Astrocyte (in vitro differentiated cells and primary cell): ENCODE measurements at regions not wholly inside any gene's neighbourhood (a gene's known extent, or its start where the extent isn't known, plus 50 kb on each side); places are given as distances from the start of the nearest gene placed in this dataset.
A peak's percentile ranks its signal among the peaks of the same experiment; 100 is the strongest.

Experiments
- DNase-seq: peaks from one replicate; pipeline ENCODE4 v3.0.0-alpha.2; 2010; ENCODE audit warnings: low read depth
- FAIRE-seq: peaks from 2 replicates; lab custom pipeline; 2011; peaks lifted over from hg19 to GRCh38; lab: Jason Lieb, UNC
- H2AFZ ChIP-seq: 2 replicates; pipeline ENCODE4 v1.6.0; 2012; ENCODE audit warnings: low read depth, low read length, inconsistent platforms
- H3K27ac ChIP-seq: 2 replicates; pipeline ENCODE4 v1.5.1; 2011; ENCODE audit warnings: low read depth, low read length, inconsistent platforms
- H3K27me3 ChIP-seq: 2 replicates; pipeline ENCODE4 v1.6.0; 2011; ENCODE audit warnings: low read length, inconsistent platforms; ENCODE audit not compliant: insufficient read depth
- H3K36me3 ChIP-seq: 2 replicates; pipeline ENCODE4 v1.5.1; 2011; ENCODE audit warnings: low read length, inconsistent platforms; ENCODE audit not compliant: insufficient read depth
- H3K4me1 ChIP-seq: 2 replicates; pipeline ENCODE4 v1.5.1; 2011; ENCODE audit warnings: low read length, inconsistent platforms; ENCODE audit not compliant: insufficient read depth
- H3K4me2 ChIP-seq: 2 replicates; pipeline ENCODE4 v1.6.0; 2012; ENCODE audit warnings: low read length, inconsistent platforms
- H3K4me3 ChIP-seq: 2 replicates; pipeline ENCODE4 v1.5.1; 2011; ENCODE audit warnings: low read depth, mild to moderate bottlenecking, low read length, inconsistent platforms; ENCODE audit not compliant: insufficient read depth
- H3K79me2 ChIP-seq: 2 replicates; pipeline ENCODE4 v1.6.0; 2012; ENCODE audit warnings: mild to moderate bottlenecking, low read length, inconsistent platforms; ENCODE audit not compliant: insufficient read depth
- H3K9ac ChIP-seq: 2 replicates; pipeline ENCODE4 v1.6.0; 2012; ENCODE audit warnings: mild to moderate bottlenecking, low read length, inconsistent platforms
- H3K9me3 ChIP-seq: 2 replicates; pipeline ENCODE4 v1.5.1; 2012; ENCODE audit warnings: low read depth, mild to moderate bottlenecking, low read length, inconsistent platforms; ENCODE audit not compliant: insufficient read depth
- H4K20me1 ChIP-seq: 2 replicates; pipeline ENCODE4 v1.6.0; 2012; ENCODE audit warnings: low read length, inconsistent platforms; ENCODE audit not compliant: insufficient read depth
- H3K27ac Mint-ChIP-seq: one replicate; pipeline ENCODE4 v1.8.0; 2021; ENCODE audit warnings: mild to moderate bottlenecking, mixed read lengths; ENCODE audit not compliant: unreplicated experiment
- H3K27me3 Mint-ChIP-seq: one replicate; pipeline ENCODE4 v1.8.0; 2021; ENCODE audit warnings: low read depth, mixed read lengths; ENCODE audit not compliant: unreplicated experiment
- H3K36me3 Mint-ChIP-seq: one replicate; pipeline ENCODE4 v1.8.0; 2021; ENCODE audit warnings: low read depth, mixed read lengths; ENCODE audit not compliant: unreplicated experiment
- H3K4me1 Mint-ChIP-seq: one replicate; pipeline ENCODE4 v1.8.0; 2021; ENCODE audit warnings: low read depth, mixed read lengths; ENCODE audit not compliant: unreplicated experiment
- H3K4me3 Mint-ChIP-seq: one replicate; pipeline ENCODE4 v1.8.0; 2021; ENCODE audit warnings: mild to moderate bottlenecking, moderate library complexity, mixed read lengths; ENCODE audit not compliant: unreplicated experiment
- H3K9me3 Mint-ChIP-seq: one replicate; pipeline ENCODE4 v1.8.0; 2021; ENCODE audit warnings: mild to moderate bottlenecking, mixed read lengths; ENCODE audit not compliant: unreplicated experiment
- EZH2 ChIP-seq: IDR thresholded peaks from 2 replicates; pipeline ENCODE4 v1.6.1; 2012; ENCODE audit warnings: mild to moderate bottlenecking, low read length, inconsistent platforms; ENCODE audit not compliant: insufficient read depth
- TF ChIP-seq, protein P1 (sequence below): IDR thresholded peaks from 2 replicates; pipeline ENCODE4 v1.5.1; 2011; ENCODE audit warnings: low read depth, mild to moderate bottlenecking, inconsistent platforms, low read length, moderate library complexity; ENCODE audit not compliant: insufficient read depth

DNA sequence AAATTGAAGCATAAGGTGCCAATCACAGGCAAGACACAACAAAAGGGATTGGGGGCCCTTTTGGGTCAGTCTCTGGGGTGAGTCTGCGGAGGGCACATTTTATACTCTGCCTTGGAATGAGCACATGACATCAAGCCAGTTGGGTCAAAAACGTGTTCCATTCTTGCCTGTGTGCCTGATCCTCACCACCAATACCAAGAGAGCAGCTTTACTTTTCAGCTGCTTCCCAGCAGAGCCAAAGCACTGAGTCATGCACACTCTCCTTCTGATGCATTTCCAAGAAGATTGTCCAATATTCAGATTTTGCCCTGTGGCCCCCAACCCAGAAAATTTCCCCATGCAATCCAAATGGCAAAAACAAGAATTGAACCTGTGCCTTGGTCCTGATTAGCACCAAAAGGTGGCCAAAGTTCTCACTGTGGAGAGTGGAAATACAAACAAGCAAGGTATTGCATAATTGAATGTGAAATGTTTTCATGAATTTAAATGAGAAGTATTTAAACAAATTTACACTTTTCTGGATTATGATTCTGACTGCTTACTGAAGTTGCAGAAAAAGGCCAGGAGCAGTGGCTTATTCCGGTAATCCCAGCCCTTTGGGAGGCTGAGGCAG, 217.8 kb upstream of the SOX9 start:
- H3K27ac ChIP-seq: no peak overlapping the region
- no peaks in the 10 kb centered on the region for H3K36me3 ChIP-seq
- no peaks in the 10 kb centered on the region for H3K79me2 ChIP-seq
- no peaks in the 10 kb centered on the region for H3K27me3 Mint-ChIP-seq
- FAIRE-seq (no peak), DNase-seq (peak; percentile 52)
- no peaks in the 10 kb centered on the region for H3K27me3 ChIP-seq
- H3K4me3 ChIP-seq: no peak overlapping the region
- H4K20me1 ChIP-seq: no peaks in the 10 kb centered on the region
- no peak overlapping the region for H3K27ac Mint-ChIP-seq
- H3K9me3 Mint-ChIP-seq: peaks cover 3% of the 10 kb centered on the region
- H3K9ac ChIP-seq: no peak overlapping the region
- no peak overlapping the region for H3K4me3 Mint-ChIP-seq
- H3K9me3 ChIP-seq: no peaks in the 10 kb centered on the region
- peaks cover 18% of the 10 kb centered on the region for H3K4me1 ChIP-seq
- H3K36me3 Mint-ChIP-seq: no peaks in the 10 kb centered on the region
- peaks cover 4% of the 10 kb centered on the region for H3K4me1 Mint-ChIP-seq
- no peak overlapping the region for H2AFZ ChIP-seq
- H3K4me2 ChIP-seq: no peak overlapping the region
- TF ChIP-seq, protein P1, sequence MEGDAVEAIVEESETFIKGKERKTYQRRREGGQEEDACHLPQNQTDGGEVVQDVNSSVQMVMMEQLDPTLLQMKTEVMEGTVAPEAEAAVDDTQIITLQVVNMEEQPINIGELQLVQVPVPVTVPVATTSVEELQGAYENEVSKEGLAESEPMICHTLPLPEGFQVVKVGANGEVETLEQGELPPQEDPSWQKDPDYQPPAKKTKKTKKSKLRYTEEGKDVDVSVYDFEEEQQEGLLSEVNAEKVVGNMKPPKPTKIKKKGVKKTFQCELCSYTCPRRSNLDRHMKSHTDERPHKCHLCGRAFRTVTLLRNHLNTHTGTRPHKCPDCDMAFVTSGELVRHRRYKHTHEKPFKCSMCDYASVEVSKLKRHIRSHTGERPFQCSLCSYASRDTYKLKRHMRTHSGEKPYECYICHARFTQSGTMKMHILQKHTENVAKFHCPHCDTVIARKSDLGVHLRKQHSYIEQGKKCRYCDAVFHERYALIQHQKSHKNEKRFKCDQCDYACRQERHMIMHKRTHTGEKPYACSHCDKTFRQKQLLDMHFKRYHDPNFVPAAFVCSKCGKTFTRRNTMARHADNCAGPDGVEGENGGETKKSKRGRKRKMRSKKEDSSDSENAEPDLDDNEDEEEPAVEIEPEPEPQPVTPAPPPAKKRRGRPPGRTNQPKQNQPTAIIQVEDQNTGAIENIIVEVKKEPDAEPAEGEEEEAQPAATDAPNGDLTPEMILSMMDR: no peak
- no peak for TF ChIP-seq EZH2

DNA sequence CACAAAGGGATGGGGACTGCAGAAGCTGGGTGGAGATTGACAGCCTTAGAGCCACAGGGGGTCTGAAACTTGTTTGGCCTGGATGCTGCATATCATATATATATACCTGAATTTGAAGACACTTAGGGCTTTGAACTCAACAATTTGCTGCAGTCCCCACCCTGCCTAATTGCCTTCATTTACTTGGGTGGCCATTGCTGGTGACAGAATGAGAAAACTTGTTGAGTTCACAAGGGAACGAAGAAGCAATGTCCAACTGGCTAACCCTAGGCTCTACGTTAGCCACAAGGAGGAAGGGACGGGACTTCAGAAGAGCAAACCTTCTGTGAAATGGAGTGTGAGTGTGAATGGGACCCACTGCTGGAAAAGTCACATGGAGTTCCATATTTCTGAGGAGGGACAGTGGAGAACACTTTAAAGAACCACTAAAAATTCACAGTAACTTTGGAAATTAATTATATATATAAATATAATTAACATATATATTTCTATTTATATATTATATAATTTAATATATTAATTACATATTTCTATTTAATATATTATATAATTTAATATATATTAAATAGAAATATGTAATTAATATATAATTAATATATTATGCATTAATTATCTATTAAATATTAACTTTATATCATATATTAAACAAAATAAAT, 215.3 kb upstream of the SOX9 start:
- Mint-ChIP-seq H3K27ac (no peak overlapping the region), H3K36me3 (no peaks in the 10 kb centered on the region), H3K9me3 (no peaks in the 10 kb centered on the region), H3K4me1 (peaks cover 4% of the 10 kb centered on the region), H3K27me3 (no peaks in the 10 kb centered on the region), H3K4me3 (no peak overlapping the region)
- H4K20me1 ChIP-seq: no peaks in the 10 kb centered on the region
- no peak overlapping the region for H3K4me3 ChIP-seq
- H2AFZ ChIP-seq: no peak overlapping the region
- H3K27ac ChIP-seq: no peak overlapping the region
- H3K27me3 ChIP-seq: no peaks in the 10 kb centered on the region
- TF ChIP-seq, protein P1: no peak
- no peak for TF ChIP-seq EZH2
- no peak for DNase-seq
- H3K9me3 ChIP-seq: no peaks in the 10 kb centered on the region
- no peak for FAIRE-seq
- no peaks in the 10 kb centered on the region for H3K36me3 ChIP-seq
- no peaks in the 10 kb centered on the region for H3K79me2 ChIP-seq
- no peak overlapping the region for H3K9ac ChIP-seq
- no peak overlapping the region for H3K4me2 ChIP-seq
- H3K4me1 ChIP-seq: peaks cover 11% of the 10 kb centered on the region

DNA sequence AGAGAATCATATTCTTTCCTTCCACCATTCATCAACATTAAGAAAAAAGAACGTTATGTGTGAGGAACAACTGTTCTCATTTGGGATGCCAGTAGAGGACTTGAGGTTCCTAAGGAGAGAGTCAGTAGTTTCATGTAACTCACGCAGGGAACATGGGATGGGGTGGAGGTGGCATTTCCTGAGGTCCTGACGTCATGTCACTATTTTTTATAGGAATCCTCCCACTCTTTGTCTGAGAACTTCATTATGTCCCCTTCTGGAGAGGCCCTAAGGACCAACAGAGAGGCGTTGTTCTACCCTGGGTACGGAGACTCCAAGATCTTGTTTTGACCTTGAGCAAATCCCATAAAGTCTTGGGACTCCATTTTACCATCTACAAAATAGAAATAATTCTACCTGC, 211.7 kb upstream of the SOX9 start:
- Mint-ChIP-seq H3K27ac (no peak overlapping the region), H3K4me3 (no peak overlapping the region), H3K36me3 (no peaks in the 10 kb centered on the region), H3K27me3 (no peaks in the 10 kb centered on the region), H3K9me3 (no peaks in the 10 kb centered on the region), H3K4me1 (peaks cover under 1% of the 10 kb centered on the region)
- Histone ChIP-seq H3K9me3 (no peaks in the 10 kb centered on the region), H3K27me3 (no peaks in the 10 kb centered on the region), H3K4me3 (no peak overlapping the region), H3K9ac (no peak overlapping the region), H3K36me3 (no peaks in the 10 kb centered on the region), H3K27ac (no peak overlapping the region), H3K4me2 (no peak overlapping the region), H4K20me1 (no peaks in the 10 kb centered on the region), H2AFZ (no peak overlapping the region), H3K4me1 (no peaks in the 10 kb centered on the region), H3K79me2 (no peaks in the 10 kb centered on the region)
- TF ChIP-seq, protein P1: no peak
- FAIRE-seq (no peak), DNase-seq (no peak)
